DND-41 (cell line): ENCODE measurements at regions not wholly inside any gene's neighbourhood (a gene's known extent, or its start where the extent isn't known, plus 50 kb on each side); places are given as distances from the start of the nearest gene placed in this dataset.

Experiments
- ATAC-seq: fragments of 200-7000 bp; cut with Tn5 transposase; 3 replicates; pipeline ENCODE4 v1.9.1; 2021; ENCODE audit warnings: low read depth; ENCODE audit not compliant: insufficient read depth
- DNase-seq: peaks from one replicate; pipeline ENCODE4 v3.0.0-alpha.2; 2020
- H2AFZ ChIP-seq: 2 replicates; pipeline ENCODE4 v1.6.0; 2012; ENCODE audit warnings: low read depth, low read length
- H3K27ac ChIP-seq: 2 replicates; pipeline ENCODE4 v1.5.1; 2012; ENCODE audit warnings: low read length, inconsistent platforms
- H3K27me3 ChIP-seq: fragments of 200-600 bp; sonication (generic); 2 replicates; pipeline ENCODE4 v1.6.0; 2012; ENCODE audit warnings: low read length, mild to moderate bottlenecking, inconsistent platforms; ENCODE audit not compliant: insufficient read depth, poor library complexity
- H3K36me3 ChIP-seq: 2 replicates; pipeline ENCODE4 v1.5.1; 2012; ENCODE audit warnings: low read length, inconsistent platforms; ENCODE audit not compliant: insufficient read depth
- H3K4me1 ChIP-seq: 2 replicates; pipeline ENCODE4 v1.5.1; 2012; ENCODE audit warnings: mild to moderate bottlenecking, low read length; ENCODE audit not compliant: insufficient read depth
- H3K4me2 ChIP-seq: 2 replicates; pipeline ENCODE4 v1.6.0; 2012; ENCODE audit warnings: mild to moderate bottlenecking, moderate library complexity, low read length, inconsistent platforms; ENCODE audit not compliant: insufficient read depth
- H3K4me3 ChIP-seq, 2 experiments: fragments of 200-600 bp in 1 of 2; shearing (Covaris generic) in 1 of 2; 2 replicates each; pipeline ENCODE4 v1.5.1; 2012 to 2016; ENCODE audit warnings: inconsistent platforms in 2 of 2, low read length in 2 of 2, mild to moderate bottlenecking in 2 of 2, low read depth in 1 of 2, moderate library complexity in 1 of 2
- H3K79me2 ChIP-seq: 2 replicates; pipeline ENCODE4 v1.6.0; 2012; ENCODE audit warnings: low read length, inconsistent platforms; ENCODE audit not compliant: insufficient read depth
- H3K9ac ChIP-seq: 2 replicates; pipeline ENCODE4 v1.6.0; 2012; ENCODE audit warnings: low read depth, mild to moderate bottlenecking, inconsistent platforms, low read length, moderate library complexity
- H3K9me3 ChIP-seq: 2 replicates; pipeline ENCODE4 v1.5.1; 2012; ENCODE audit warnings: low read length, moderate library complexity, mild to moderate bottlenecking, inconsistent platforms; ENCODE audit not compliant: insufficient read depth, severe bottlenecking
- H4K20me1 ChIP-seq: 2 replicates; pipeline ENCODE4 v1.6.0; 2012; ENCODE audit warnings: low read length; ENCODE audit not compliant: insufficient read depth
- EZH2 ChIP-seq: IDR thresholded peaks from 3 replicates; pipeline ENCODE4 v1.6.1; 2012; ENCODE audit warnings: borderline replicate concordance, low read depth, mild to moderate bottlenecking, moderate library complexity, low read length, inconsistent platforms; ENCODE audit not compliant: severe bottlenecking
- TF ChIP-seq, protein P1 (sequence below): IDR thresholded peaks from 2 replicates; pipeline ENCODE4 v1.5.1; 2012; ENCODE audit warnings: borderline replicate concordance, low read length, moderate library complexity, mild to moderate bottlenecking; ENCODE audit not compliant: poor library complexity, severe bottlenecking; ENCODE audit errors: extremely low read depth

- H2AFZ ChIP-seq = no peak overlapping the region
- no peaks in the 10 kb centered on the region for H3K4me1 ChIP-seq
- no peaks in the 10 kb centered on the region for H3K79me2 ChIP-seq
- H3K9me3 ChIP-seq = no peaks in the 10 kb centered on the region
- no peak overlapping the region for H3K9ac ChIP-seq
- DNase-seq (no peak), ATAC-seq (no peak)
- peaks cover 9% of the 10 kb centered on the region for H3K27me3 ChIP-seq
- H3K4me2 ChIP-seq = no peak overlapping the region
- no peak overlapping the region for H3K4me3 ChIP-seq
- no peak overlapping the region for H3K27ac ChIP-seq
- TF ChIP-seq, protein P1, sequence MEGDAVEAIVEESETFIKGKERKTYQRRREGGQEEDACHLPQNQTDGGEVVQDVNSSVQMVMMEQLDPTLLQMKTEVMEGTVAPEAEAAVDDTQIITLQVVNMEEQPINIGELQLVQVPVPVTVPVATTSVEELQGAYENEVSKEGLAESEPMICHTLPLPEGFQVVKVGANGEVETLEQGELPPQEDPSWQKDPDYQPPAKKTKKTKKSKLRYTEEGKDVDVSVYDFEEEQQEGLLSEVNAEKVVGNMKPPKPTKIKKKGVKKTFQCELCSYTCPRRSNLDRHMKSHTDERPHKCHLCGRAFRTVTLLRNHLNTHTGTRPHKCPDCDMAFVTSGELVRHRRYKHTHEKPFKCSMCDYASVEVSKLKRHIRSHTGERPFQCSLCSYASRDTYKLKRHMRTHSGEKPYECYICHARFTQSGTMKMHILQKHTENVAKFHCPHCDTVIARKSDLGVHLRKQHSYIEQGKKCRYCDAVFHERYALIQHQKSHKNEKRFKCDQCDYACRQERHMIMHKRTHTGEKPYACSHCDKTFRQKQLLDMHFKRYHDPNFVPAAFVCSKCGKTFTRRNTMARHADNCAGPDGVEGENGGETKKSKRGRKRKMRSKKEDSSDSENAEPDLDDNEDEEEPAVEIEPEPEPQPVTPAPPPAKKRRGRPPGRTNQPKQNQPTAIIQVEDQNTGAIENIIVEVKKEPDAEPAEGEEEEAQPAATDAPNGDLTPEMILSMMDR = no peak
- no peak for TF ChIP-seq EZH2
- H3K36me3 ChIP-seq = no peaks in the 10 kb centered on the region
- H4K20me1 ChIP-seq = no peaks in the 10 kb centered on the region
Observed at GRCh38 chr18:3332376-3332775, 70.4 kb downstream of the MYL12B start.

DNA sequence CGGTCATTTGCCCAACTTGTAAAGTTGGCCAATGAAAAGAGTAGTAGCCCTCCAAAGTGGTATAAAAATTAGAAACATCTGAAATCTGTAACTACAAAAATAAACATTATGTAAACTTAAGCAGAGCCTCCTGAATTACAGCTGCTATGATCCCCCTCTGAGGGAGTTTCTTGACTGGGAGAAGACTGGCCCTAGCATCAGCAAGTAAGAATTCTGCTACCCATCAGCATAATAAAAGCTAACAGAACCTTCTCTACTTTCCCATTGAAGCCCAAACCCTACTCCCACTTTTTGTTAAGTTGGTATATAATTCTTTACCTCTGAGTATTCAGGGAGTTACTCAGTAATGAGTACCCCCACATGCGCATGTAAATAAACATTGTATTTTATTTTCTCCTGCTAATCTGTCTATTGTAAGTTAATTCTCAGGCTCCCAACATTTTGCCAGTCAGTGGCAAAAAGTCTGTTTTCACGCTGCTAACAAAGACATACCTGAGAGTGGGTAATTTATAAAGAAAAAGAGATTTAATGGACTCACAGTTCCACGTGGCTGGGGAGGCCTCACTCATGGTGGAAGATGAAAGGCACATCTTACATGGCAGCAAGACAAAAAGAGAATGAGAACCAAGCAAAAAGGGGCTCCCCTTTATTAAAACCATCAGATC, 71.3 kb downstream of the MYL12B start:
- Histone ChIP-seq H3K36me3 (no peaks in the 10 kb centered on the region), H4K20me1 (no peaks in the 10 kb centered on the region), H3K4me3 (no peak overlapping the region), H2AFZ (no peak overlapping the region), H3K79me2 (no peaks in the 10 kb centered on the region), H3K27ac (no peak overlapping the region), H3K9ac (no peak overlapping the region), H3K27me3 (peaks cover 10% of the 10 kb centered on the region), H3K4me2 (no peak overlapping the region), H3K9me3 (no peaks in the 10 kb centered on the region), H3K4me1 (no peaks in the 10 kb centered on the region)
- TF ChIP-seq EZH2 = no peak
- TF ChIP-seq, protein P1 = no peak
- ATAC-seq = no peak
- no peak for DNase-seq

GRCh38 chr18:3333721-3334386, 71.9 kb downstream of the MYL12B start:
- Histone ChIP-seq H3K4me2 (no peak overlapping the region), H2AFZ (no peak overlapping the region), H3K4me3 (no peak overlapping the region), H3K79me2 (no peaks in the 10 kb centered on the region), H3K9me3 (no peaks in the 10 kb centered on the region), H3K4me1 (no peaks in the 10 kb centered on the region), H3K36me3 (no peaks in the 10 kb centered on the region), H4K20me1 (no peaks in the 10 kb centered on the region), H3K27me3 (peaks cover 12% of the 10 kb centered on the region), H3K27ac (no peak overlapping the region), H3K9ac (no peak overlapping the region)
- DNase-seq (no peak), ATAC-seq (no peak)
- TF ChIP-seq, protein P1 = no peak
- TF ChIP-seq EZH2 = no peak
